ENCODE measurements at regions not wholly inside any gene's neighbourhood (a gene's known extent, or its start where the extent isn't known, plus 50 kb on each side); places are given as distances from the start of the nearest gene placed in this dataset.
A peak's percentile ranks its signal among the peaks of the same experiment; 100 is the strongest.
"Not testable (repeated sequence)": the region's sequence is repeated elsewhere in the genome, so short reads cannot be mapped to it uniquely, and the experiment has no call there.

- not testable (repeated sequence) for DNase-seq (ENCODE audit: low read depth in 2 of 2)
Measured at GRCh38 chr21:31819692-31820091, 53.1 kb upstream of the HUNK start.

- not testable (repeated sequence) for DNase-seq (ENCODE audit: low read depth in 2 of 2)
Measured at GRCh38 chr21:31814356-31814755, 58.5 kb upstream of the HUNK start.

GRCh38 chr21:31813862-31814261, 59.0 kb upstream of the HUNK start:
- DNase-seq (ENCODE audit: low read depth in 2 of 2), result no peak

- DNase-seq (ENCODE audit: low read depth in 2 of 2), result no peak
Measured at GRCh38 chr21:31804008-31804394, 68.8 kb upstream of the HUNK start.

GRCh38 chr21:31803039-31804007, 69.5 kb upstream of the HUNK start:
- no peak for DNase-seq (ENCODE audit: low read depth in 2 of 2)

GRCh38 chr21:31802331-31802730, 70.4 kb upstream of the SCAF4 start:
- no peak for DNase-seq (ENCODE audit: low read depth in 2 of 2)

GRCh38 chr21:31801551-31802219, 69.8 kb upstream of the SCAF4 start:
- no peak for DNase-seq (ENCODE audit: low read depth in 2 of 2)

GRCh38 chr21:31798842-31799704, 67.2 kb upstream of the SCAF4 start:
- DNase-seq (ENCODE audit: low read depth in 2 of 2), result no peak

- no peak for DNase-seq (ENCODE audit: low read depth in 2 of 2)
Measured at GRCh38 chr21:31795992-31796391, 64.1 kb upstream of the SCAF4 start.

- DNase-seq (ENCODE audit: low read depth in 2 of 2), result not testable (repeated sequence)
Measured at GRCh38 chr21:31790420-31790819, 58.5 kb upstream of the SCAF4 start.

GRCh38 chr21:31788581-31788980, 56.7 kb upstream of the SCAF4 start:
- DNase-seq (ENCODE audit: low read depth in 2 of 2), result no peak

- DNase-seq (ENCODE audit: low read depth in 2 of 2), result not testable (repeated sequence)
Measured at GRCh38 chr21:31787691-31788090, 55.8 kb upstream of the SCAF4 start.

GRCh38 chr21:31786164-31786920, 54.4 kb upstream of the SCAF4 start:
- no peak for DNase-seq (ENCODE audit: low read depth in 2 of 2)

GRCh38 chr21:31785237-31786163, 53.6 kb upstream of the SCAF4 start:
- peak; percentile 13 to 23 for DNase-seq (ENCODE audit: low read depth in 2 of 2)

- DNase-seq (ENCODE audit: low read depth in 2 of 2), result no peak
Measured at GRCh38 chr21:31781737-31782136, 49.8 kb upstream of the SCAF4 start.

All from stimulated activated CD4-positive, alpha-beta T cell treated with anti-CD3 and anti-CD28 coated beads, Interleukin-15, amount 100 ng/mL, for 48 hours (primary cell).